Keratinocyte (primary cell): ENCODE measurements at regions not wholly inside any gene's neighbourhood (a gene's known extent, or its start where the extent isn't known, plus 50 kb on each side); places are given as distances from the start of the nearest gene placed in this dataset.

Experiments
- DNase-seq: peaks from one replicate; pipeline ENCODE4 v3.0.0-alpha.2; 2011; ENCODE audit warnings: low read depth, missing footprints, low spot score
- FAIRE-seq: peaks from 2 replicates; lab custom pipeline; 2011; peaks lifted over from hg19 to GRCh38; lab: Jason Lieb, UNC
- H2AFZ ChIP-seq: 2 replicates; pipeline ENCODE4 v1.6.0; 2012; ENCODE audit warnings: low read length, control low read depth, inconsistent platforms; ENCODE audit not compliant: control insufficient read depth
- H3K27ac ChIP-seq: 2 replicates; pipeline ENCODE4 v1.5.1; 2011; ENCODE audit warnings: low read length; ENCODE audit not compliant: control insufficient read depth, insufficient read depth
- H3K27me3 ChIP-seq: 3 replicates; pipeline ENCODE4 v1.6.0; 2011; ENCODE audit warnings: low read length; ENCODE audit not compliant: control insufficient read depth, insufficient read depth; ENCODE audit errors: extremely low read depth
- H3K36me3 ChIP-seq, 2 experiments: 2 replicates in 1 of 2; 3 replicates in 1 of 2; pipeline ENCODE4 v1.5.1; 2011; ENCODE audit warnings: low read length in 2 of 2, mild to moderate bottlenecking in 1 of 2; ENCODE audit not compliant: control insufficient read depth in 2 of 2, insufficient read depth in 2 of 2; ENCODE audit errors: extremely low read depth in 1 of 2
- H3K4me1 ChIP-seq: 3 replicates; pipeline ENCODE4 v1.5.1; 2011; ENCODE audit warnings: low read length; ENCODE audit not compliant: control insufficient read depth, insufficient read depth; ENCODE audit errors: extremely low read depth
- H3K4me2 ChIP-seq: 3 replicates; pipeline ENCODE4 v1.6.0; 2011; ENCODE audit warnings: low read depth, low read length; ENCODE audit not compliant: control insufficient read depth, insufficient read depth; ENCODE audit errors: extremely low read depth
- H3K4me3 ChIP-seq, 3 experiments: fragments of 200-600 bp in 1 of 3; sonication (generic) in 1 of 3; 2 replicates in 2 of 3; 3 replicates in 1 of 3; pipeline ENCODE4 v1.5.1; 2011 to 2016; ENCODE audit warnings: low read length in 3 of 3, mild to moderate bottlenecking in 3 of 3, control low read depth in 2 of 3, inconsistent platforms in 1 of 3, low read depth in 1 of 3, mixed read lengths in 1 of 3, mixed run types in 1 of 3, moderate library complexity in 1 of 3; ENCODE audit not compliant: control insufficient read depth in 2 of 3, insufficient read depth in 2 of 3; ENCODE audit errors: extremely low read depth in 1 of 3
- H3K79me2 ChIP-seq: 2 replicates; pipeline ENCODE4 v1.6.0; 2012; ENCODE audit warnings: low read length; ENCODE audit not compliant: control insufficient read depth, insufficient read depth
- H3K9ac ChIP-seq: 3 replicates; pipeline ENCODE4 v1.6.0; 2011; ENCODE audit warnings: low read length; ENCODE audit not compliant: control insufficient read depth, insufficient read depth; ENCODE audit errors: extremely low read depth
- H3K9me1 ChIP-seq: 3 replicates; pipeline ENCODE4 v1.6.0; 2011; ENCODE audit warnings: low read length; ENCODE audit not compliant: control insufficient read depth, insufficient read depth; ENCODE audit errors: extremely low read depth
- H3K9me3 ChIP-seq: 2 replicates; pipeline ENCODE4 v1.5.1; 2012; ENCODE audit warnings: low read depth, low read length; ENCODE audit not compliant: control insufficient read depth
- H4K20me1 ChIP-seq: 3 replicates; pipeline ENCODE4 v1.6.0; 2011; ENCODE audit warnings: low read length; ENCODE audit not compliant: control insufficient read depth, insufficient read depth; ENCODE audit errors: extremely low read depth
- CTCF ChIP-seq, 3 experiments: IDR thresholded peaks in 1 of 3; conservative IDR thresholded peaks in 1 of 3; optimal IDR thresholded peaks in 1 of 3; 2 replicates in 2 of 3; 3 replicates in 1 of 3; pipeline versions ENCODE3 to v1.5.1; 2011; ENCODE audit warnings: low read length in 3 of 3, mild to moderate bottlenecking in 3 of 3, moderate library complexity in 2 of 3, control low read depth in 1 of 3, inconsistent platforms in 1 of 3; ENCODE audit not compliant: insufficient read depth in 2 of 3; ENCODE audit errors: extremely low read depth in 1 of 3
- EZH2 ChIP-seq: IDR thresholded peaks from one replicate; pipeline ENCODE4 v1.6.1; 2012; ENCODE audit warnings: inconsistent platforms, mild to moderate bottlenecking, low read length, moderate library complexity
- dilution Hi-C: fragments of 300-500 bp; cut with MboI; formaldehyde crosslinking; loops from one replicate; pipeline ENCODE4 v1.7.0; 2020; ENCODE audit warnings: low sequenced_read_pairs; ENCODE audit not compliant: extremely low pct_ligation_motif_present

GRCh38 chr22:19615001-19615461 lies 90.8 kb upstream of the CLDN5 start:
- Histone ChIP-seq H3K27ac (no peak overlapping the region), H3K9ac (no peak overlapping the region), H3K4me2 (no peak overlapping the region), H3K79me2 (no peaks in the 10 kb centered on the region), H3K4me1 (no peaks in the 10 kb centered on the region), H4K20me1 (no peaks in the 10 kb centered on the region), H3K36me3 (no peaks in the 10 kb centered on the region), H3K4me3 (no peak overlapping the region), H3K9me3 (no peaks in the 10 kb centered on the region), H3K27me3 (peaks cover 5% of the 10 kb centered on the region), H3K9me1 (no peaks in the 10 kb centered on the region), H2AFZ (no peak overlapping the region)
- TF ChIP-seq CTCF (optimal IDR thresholded peaks at IDR 0.05 in 1 of 3, IDR thresholded peaks at IDR 0.05 in 1 of 3, conservative IDR thresholded peaks at IDR 0.05 in 1 of 3; ENCODE audit: extremely low read depth in 1 of 3, insufficient read depth in 2 of 3, low read length in 3 of 3) (no peak), EZH2 (no peak)
- DNase-seq (no peak), FAIRE-seq (no peak)
- dilution Hi-C loops = no loop called here

- Histone ChIP-seq H3K27me3 (peaks cover 2% of the 10 kb centered on the region), H3K36me3 (no peaks in the 10 kb centered on the region), H3K27ac (no peak overlapping the region), H3K4me2 (no peak overlapping the region), H3K4me1 (peaks cover under 1% of the 10 kb centered on the region), H3K4me3 (no peak overlapping the region), H3K79me2 (no peaks in the 10 kb centered on the region), H2AFZ (no peak overlapping the region), H3K9me1 (no peaks in the 10 kb centered on the region), H3K9ac (no peak overlapping the region), H4K20me1 (no peaks in the 10 kb centered on the region), H3K9me3 (no peaks in the 10 kb centered on the region)
- dilution Hi-C loops = no loop called here
- FAIRE-seq (no peak), DNase-seq (no peak)
- TF ChIP-seq CTCF (optimal IDR thresholded peaks at IDR 0.05 in 1 of 3, IDR thresholded peaks at IDR 0.05 in 1 of 3, conservative IDR thresholded peaks at IDR 0.05 in 1 of 3; ENCODE audit: extremely low read depth in 1 of 3, insufficient read depth in 2 of 3, low read length in 3 of 3) (no peak), EZH2 (no peak)
Observed at GRCh38 chr22:19615867-19616581, 91.8 kb upstream of the CLDN5 start.
